ENCODE measurements at regions not wholly inside any gene's neighbourhood (a gene's known extent, or its start where the extent isn't known, plus 50 kb on each side); places are given as distances from the start of the nearest gene placed in this dataset.

- no peak for TF ChIP-seq PRDM6 (tag by site-specific recombination; IDR thresholded peaks at IDR 0.05)
- no peak for TF ChIP-seq INSM2 (tag by site-specific recombination; IDR thresholded peaks at IDR 0.05)
- no peak for TF ChIP-seq ZNF223 (tag by site-specific recombination; IDR thresholded peaks at IDR 0.05)
- no peak for TF ChIP-seq ZNF776 (tag by site-specific recombination; IDR thresholded peaks at IDR 0.05; ENCODE audit: borderline replicate concordance)
These were observed 642.6 kb upstream of the HS3ST1 start (continued) for GRCh38 chr4:12071316-12071715.

- no peaks in the 10 kb centered on the region for H3K4me1 ChIP-seq (ENCODE audit: control insufficient read depth, insufficient read depth, low read length)
- ChIA-PET POLR2A (no interaction called here), CTCF (no interaction called here)
These were observed 625.3 kb upstream of the HS3ST1 start for GRCh38 chr4:12053966-12054365.

More at GRCh38 chr4:12053966-12054365, 625.3 kb upstream of the HS3ST1 start:
- Histone ChIP-seq H3K9me3 (ENCODE audit: control insufficient read depth, insufficient read depth, low read depth, low read length) (no peaks in the 10 kb centered on the region), H3K36me3 (ENCODE audit: control insufficient read depth in 2 of 2, insufficient read depth in 1 of 2, low read length in 2 of 2) (no peaks in the 10 kb centered on the region), H3K4me3 (ENCODE audit: low read depth, low read length) (no peak overlapping the region), H3K27ac (ENCODE audit: extremely low read depth, low read depth, low read length) (no peak overlapping the region)
- TF ChIP-seq ZNF571 (tag by site-specific recombination; IDR thresholded peaks at IDR 0.05) (no peak), ZNF266 (tag by site-specific recombination; IDR thresholded peaks at IDR 0.05; ENCODE audit: low read depth) (no peak), SALL2 (tag by site-specific recombination; IDR thresholded peaks at IDR 0.05; ENCODE audit: borderline replicate concordance) (no peak), ZNF211 (tag by site-specific recombination; IDR thresholded peaks at IDR 0.05; ENCODE audit: low read depth) (no peak), ZNF837 (tag by site-specific recombination; IDR thresholded peaks at IDR 0.05) (no peak), ZNF184 (tag by site-specific recombination; IDR thresholded peaks at IDR 0.05) (no peak), ZNF280D (tag by site-specific recombination; IDR thresholded peaks at IDR 0.05) (no peak), ZBTB11 (tag by site-specific recombination; conservative IDR thresholded peaks at IDR 0.05; ENCODE audit: low read depth) (no peak), ZNF335 (tag by site-specific recombination; conservative IDR thresholded peaks at IDR 0.05) (no peak)
